ENCODE measurements at regions not wholly inside any gene's neighbourhood (a gene's known extent, or its start where the extent isn't known, plus 50 kb on each side); places are given as distances from the start of the nearest gene placed in this dataset.

- TF ChIP-seq CTCF (optimal IDR thresholded peaks at IDR 0.05 in 1 of 3, IDR thresholded peaks at IDR 0.05 in 1 of 3, conservative IDR thresholded peaks at IDR 0.05 in 1 of 3; ENCODE audit: extremely low read depth in 1 of 3, insufficient read depth in 2 of 3, low read length in 3 of 3) (no peak), EZH2 (IDR thresholded peaks at IDR 0.05; ENCODE audit: low read length) (no peak)
These were observed 655.3 kb upstream of the ALCAM start for GRCh38 chr3:104711406-104711805.
